GM19324 (cell line): ENCODE measurements at regions not wholly inside any gene's neighbourhood (a gene's known extent, or its start where the extent isn't known, plus 50 kb on each side); places are given as distances from the start of the nearest gene placed in this dataset.

Experiments
- ATAC-seq: cut with Tn5 transposase; IDR thresholded peaks from one replicate; pipeline ENCODE4 v1.9.1; 2021; ENCODE audit warnings: mild to moderate bottlenecking, moderate library complexity; ENCODE audit not compliant: unreplicated experiment, low FRiP score

GRCh38 chr5:74501674-74502478 is 138.7 kb downstream of the ENC1 start:
- no peak for ATAC-seq

DNA sequence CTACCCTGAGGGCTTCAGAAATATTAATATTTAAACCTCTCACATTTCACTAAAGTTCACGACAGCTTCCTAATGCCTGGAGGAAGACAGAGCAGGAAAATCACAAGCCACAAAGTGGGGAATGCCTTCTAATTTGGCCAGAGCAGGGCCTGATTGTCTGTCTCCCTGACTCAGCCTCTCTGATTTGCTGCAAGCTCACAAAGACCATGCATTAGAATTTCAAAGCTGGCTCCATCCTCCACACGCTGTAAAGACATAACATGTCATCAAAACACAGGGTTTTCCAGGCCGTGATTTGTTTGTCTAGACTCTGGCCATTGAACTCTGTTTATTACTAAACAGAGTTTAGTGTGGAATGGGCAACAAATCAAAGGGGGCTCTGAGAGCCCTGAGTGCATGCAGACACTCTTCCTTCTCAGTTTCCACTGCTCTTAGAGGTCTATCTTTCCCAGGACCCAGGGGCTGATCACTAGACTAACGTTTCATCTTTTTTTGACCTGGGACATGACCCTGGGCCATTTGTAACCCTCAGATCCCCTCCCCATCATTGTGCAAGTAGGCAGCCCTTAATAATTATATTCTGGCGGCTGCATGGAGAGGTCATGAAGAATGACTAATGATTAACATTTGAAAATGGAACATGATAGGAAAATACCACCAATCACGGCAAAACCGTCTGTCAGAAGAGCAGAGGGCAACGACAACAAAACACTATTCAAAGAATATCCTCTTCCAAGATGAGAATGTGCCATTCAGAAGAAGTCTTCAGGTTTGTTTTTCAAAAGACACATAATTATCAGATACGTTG is 140.2 kb downstream of the ENC1 start:
- no peak for ATAC-seq

DNA sequence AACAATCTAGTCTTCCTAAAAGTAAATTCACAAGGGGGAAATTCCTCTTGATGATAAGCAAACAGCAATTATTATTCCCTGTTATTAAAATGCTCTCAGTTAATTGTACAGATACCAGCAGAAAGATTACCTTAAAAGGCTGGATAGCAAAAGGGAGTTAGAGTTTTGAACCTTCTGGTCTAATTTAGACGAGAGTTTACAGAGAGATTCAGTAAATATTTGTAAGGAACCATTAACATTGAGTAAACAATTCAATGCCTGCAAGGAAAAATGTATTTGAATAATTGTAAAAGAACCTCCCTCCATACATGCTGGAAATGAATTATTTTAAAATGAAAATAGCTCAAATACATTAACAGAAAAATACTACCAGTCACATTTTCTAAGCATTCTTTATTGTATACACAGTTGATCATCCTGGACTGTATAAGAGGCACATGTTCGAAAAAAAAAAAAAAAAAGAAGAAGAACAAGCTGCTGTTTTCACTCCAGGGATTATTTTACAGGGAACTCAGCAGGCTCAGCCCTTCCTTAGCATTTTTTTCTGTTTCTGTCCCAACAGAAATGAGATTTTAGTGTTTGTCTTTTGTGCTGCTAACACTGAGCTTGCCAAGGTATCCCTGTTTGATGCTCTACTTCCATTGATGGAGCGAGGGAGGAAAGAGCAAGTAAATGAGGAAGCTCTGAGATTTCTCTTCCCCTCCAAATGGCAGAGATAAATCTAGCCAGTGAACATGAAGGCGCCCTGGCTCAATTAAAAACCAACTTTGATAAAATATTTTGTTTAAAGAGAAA is 141.1 kb downstream of the ENC1 start:
- no peak for ATAC-seq

- no peak for ATAC-seq
These were observed 142.8 kb downstream of the ENC1 start for GRCh38 chr5:74497706-74498105.

- no peak for ATAC-seq
These were observed 147.1 kb downstream of the ENC1 start for GRCh38 chr5:74493411-74493810.

DNA sequence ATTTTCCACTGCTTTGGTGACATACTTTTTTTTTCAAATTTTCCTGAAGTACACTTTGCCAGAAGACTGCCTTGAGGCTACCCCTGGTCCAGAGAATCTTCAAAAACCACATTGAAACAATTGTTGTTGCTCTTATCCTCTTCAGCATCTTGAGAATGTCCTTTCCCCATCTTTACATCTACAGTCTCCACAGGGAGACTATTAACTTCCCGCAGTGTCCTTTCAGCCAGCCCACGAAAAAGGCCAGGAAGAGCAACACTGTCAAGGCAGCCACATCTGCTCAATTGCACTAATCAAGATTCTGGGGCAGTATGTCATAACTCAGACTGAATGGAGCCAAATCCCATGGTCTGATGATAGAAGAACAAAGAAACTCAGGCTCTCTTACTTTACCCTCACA is 148.3 kb downstream of the ENC1 start:
- ATAC-seq = no peak

DNA sequence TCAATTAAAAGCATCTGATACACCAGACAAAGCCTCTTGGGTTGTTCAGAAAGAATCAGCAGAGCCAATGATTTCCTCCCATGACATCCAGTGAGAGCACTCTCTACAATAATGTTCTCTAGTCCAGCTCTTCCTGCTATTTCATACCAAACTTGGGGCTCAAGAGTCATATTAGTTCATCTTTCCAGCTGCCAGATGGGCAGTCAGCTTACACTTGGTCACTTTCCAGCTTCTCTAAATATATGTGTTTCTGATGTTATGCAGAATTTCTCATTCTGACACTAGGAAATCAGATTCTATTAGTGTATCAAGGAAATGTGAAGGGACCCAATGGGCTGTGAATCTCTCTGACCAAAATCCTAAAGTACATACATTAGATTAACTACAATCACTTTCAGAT is 148.9 kb downstream of the ENC1 start:
- no peak for ATAC-seq

- peak; percentile 95 for ATAC-seq
These were observed 149.7 kb downstream of the ENC1 start for GRCh38 chr5:74490814-74491213.

DNA sequence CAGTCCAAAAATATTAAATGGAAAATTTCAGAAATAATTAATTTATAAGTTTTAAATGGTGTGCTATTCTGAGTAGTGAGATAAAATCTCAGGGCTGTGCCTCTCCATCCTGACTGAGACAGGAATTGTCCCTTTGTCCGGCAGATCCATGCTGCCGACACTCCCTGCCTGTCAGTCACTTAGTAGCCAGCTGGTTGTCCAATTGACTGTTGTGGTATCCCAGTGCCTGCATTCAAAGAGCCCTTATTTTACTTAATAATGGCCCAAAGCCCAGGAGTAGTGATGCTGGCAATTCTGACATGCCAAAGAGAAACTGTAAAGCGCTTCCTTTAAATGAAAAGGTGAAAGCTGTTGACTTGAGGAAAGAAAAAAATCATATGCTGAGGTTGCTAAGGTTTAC is 157.5 kb downstream of the ENC1 start:
- ATAC-seq = no peak

- no peak for ATAC-seq
These were observed 158.0 kb downstream of the ENC1 start for GRCh38 chr5:74482523-74482922.

GRCh38 chr5:74481357-74481756 is 159.2 kb downstream of the ENC1 start:
- ATAC-seq = peak; percentile 78

- ATAC-seq = no peak
These were observed 160.3 kb downstream of the ENC1 start for GRCh38 chr5:74480201-74480600.

DNA sequence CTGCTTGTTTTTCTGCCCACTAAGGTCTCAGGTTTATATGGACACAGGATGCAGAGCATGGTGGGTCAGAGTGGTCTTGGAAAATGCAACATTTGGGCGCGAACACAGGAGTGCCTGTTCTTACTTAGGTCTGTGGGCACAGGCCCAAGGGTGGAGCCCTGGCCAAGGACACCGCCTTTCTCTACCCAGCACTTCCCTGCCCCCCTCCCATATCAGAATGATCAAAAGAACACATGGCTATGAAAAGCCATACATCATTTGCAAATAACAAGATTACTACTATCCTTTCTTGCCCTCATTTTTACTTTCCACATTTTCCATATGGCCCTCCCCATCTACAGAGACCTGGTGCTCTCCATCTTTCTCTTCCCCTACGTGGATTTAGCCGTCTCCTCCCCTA is 162.2 kb downstream of the ENC1 start:
- ATAC-seq = no peak

DNA sequence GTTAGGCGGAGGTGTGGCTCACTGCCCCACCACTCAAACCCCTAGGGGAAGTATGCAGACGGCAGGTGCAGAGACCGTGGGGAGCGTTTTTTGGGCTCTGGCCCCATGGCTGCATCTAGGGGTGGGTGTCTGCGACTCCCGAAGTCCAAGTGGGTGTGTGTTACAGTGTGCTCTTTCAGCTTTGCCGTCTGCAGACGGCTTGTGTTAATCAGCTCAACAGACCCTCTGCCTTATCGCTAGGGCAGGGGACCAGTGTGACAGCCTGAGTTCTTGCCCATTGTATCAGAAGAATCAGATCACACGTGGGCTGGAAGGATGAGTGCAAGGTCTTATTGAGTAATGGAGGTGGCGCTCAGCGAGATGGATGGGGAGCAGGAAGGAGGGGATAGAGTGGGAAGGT is 162.8 kb downstream of the ENC1 start:
- no peak for ATAC-seq

- no peak for ATAC-seq
These were observed 163.6 kb downstream of the ENC1 start for GRCh38 chr5:74476819-74477453.

GRCh38 chr5:74476046-74476818 is 164.3 kb downstream of the ENC1 start:
- ATAC-seq = no peak

DNA sequence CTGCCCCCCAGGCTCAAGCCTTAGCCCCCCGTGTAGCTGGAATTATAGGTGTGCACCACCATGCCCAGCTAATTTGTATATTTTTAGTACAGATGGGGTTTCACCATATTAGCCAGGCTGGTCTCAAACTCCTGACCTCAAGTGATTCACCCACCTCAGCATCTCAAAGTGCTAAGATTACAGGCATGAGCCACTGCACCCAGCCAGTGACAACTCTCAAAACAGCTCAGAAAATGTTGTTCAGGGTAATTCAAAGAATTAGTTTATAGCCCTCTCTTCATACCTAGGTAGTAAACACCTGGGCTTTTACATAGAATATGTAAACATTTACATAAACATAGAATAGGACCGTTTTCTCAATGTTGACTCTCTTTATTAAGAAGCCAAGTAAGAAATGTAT is 168.7 kb downstream of the ENC1 start:
- ATAC-seq = no peak

DNA sequence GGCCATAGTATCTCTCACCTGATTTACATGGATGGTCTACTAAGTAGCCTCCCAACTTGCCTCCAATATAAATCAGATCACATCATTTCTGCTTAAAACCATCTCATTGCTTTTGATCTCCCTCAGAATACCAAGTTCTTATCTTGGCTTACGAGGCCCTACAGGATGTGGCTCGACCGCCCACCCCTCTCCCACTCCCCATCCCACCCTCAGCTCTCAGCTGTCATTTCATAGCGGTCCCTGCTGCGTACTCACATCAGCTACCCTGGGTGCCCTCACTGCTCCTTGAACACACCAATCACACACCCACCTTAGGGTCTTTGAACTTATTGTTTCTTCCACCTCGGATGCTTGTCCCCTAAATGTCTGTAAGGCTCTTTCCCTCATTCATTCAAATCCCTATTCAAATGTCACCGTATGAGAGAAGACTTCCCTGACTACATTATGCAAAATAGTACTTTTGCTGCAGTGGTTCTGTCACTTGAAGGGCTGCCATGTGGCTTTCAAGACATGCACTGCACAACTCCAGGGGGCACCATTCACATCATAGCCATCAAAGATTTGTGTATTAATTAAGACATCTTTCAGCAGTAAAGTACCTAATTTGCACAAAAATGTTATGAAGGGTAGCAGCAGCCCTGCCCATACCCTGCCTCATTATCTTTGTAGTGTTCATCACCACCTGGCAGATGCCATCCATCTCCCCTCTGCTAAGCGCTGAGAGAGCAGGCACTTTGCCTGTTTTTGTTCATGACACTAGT is 171.1 kb downstream of the ENC1 start:
- no peak for ATAC-seq

DNA sequence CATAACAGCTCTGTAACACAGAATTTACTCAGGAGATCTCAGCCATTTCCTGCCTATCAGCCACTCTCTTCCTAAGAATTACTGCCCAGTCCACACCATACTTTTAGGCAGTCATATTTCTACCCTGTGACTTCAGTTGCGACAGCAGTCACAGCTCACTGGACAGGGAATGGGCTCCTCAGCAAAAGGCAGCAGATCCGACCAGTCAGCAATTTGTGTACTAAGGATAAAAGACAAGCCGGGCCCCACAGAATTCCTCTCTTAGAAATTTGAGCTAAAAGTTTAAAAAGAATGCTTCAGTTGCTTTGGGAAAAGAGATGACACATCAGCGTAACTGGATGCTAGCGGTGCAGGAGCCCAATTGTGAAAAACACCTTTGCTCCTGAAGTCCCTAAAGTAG is 172.1 kb downstream of the ENC1 start:
- ATAC-seq = no peak
